ENCODE measurements at regions not wholly inside any gene's neighbourhood (a gene's known extent, or its start where the extent isn't known, plus 50 kb on each side); places are given as distances from the start of the nearest gene placed in this dataset.

DNA sequence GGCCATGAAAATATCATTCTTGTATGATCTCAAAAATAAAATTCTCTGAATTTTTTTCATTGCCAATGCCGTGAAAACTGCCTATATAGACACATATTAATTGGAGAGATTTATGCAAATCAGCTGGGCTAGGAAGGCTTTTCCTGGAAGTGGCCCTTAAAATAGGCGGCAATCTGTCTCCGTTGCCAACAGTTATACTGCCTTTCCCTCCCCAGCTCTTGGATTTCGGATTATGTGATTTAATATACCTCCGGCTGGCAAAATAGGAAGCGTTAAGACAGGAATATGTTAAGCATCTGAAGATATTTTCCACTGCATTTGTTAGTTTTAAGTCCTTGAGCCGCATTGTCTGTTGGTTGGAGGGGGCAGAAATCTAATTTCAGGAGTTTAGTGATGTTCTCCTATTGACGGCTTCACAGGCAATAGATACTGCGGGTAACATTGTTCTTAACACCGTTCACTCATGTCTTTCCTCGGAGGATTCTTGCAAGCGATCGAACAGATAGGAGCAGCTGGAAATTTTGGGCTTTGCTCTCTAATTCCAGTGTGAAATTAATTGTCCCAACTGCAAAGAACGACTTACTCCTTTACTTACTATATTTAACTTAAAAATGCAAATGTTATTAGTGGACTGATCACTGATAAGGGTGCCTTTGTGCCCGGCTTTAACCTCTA is 113.3 kb downstream of the LINC00237 start:
- DNase-seq: no peak

DNA sequence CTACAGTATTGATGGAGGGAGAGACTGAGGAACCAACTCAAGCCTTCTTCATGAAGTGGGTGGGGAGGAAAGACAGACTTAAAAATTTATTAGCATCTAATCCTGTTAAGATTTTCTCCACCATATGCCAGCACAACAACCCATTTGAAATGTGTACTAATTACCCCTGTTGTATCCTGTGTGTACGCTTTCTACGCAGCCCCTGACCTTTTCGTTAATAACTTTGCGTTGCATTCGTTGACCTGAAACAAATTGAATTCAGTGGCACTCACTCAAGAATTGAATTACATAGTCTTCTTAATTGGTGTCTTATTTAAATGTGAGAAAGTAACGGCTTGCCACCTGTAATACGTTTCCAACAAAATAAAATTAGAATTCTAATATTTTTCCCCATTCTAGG is 113.9 kb downstream of the LINC00237 start:
- DNase-seq: no peak

GRCh38 chr20:20989081-20989480 is 117.1 kb downstream of the LINC00237 start:
- DNase-seq: no peak

DNA sequence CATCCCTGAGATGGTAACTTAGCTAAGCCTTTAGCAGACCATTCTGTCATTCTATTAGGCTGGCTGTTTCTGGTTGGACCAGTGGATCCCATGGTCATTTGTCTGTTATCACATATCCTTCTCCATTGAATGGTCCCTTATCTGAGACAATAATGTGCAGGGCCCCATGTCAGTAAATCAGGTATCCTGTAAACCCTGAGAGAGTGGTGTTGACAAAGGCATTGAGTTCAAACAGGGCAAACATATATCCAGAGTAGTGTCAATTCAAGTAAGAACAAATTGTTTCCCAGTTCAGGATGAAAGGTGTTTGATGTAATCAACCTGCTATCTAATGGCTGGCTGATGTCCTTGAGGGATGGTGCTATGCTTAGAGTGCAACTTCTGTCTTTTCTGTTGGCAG is 126.2 kb downstream of the LINC00237 start:
- no peak for DNase-seq

DNA sequence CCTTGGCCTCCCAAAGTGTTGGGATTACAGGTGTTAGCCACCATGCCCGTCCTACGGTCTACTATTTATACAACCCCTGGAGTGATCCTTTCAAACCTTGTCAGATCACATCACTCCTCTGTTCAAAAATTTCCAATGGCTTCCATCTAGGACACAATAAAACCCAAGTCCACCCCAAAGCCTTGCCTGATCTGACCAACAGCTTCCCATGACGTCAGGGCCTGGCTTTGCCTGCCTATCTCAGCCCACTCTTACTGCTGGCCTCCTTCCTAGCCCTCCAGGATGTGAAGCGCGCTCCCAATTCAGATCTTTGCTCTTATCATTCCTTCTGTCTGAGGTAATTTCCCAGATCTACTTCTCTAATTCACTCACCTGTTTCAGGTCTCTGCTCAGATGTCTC is 128.4 kb downstream of the LINC00237 start:
- DNase-seq: no peak

DNA sequence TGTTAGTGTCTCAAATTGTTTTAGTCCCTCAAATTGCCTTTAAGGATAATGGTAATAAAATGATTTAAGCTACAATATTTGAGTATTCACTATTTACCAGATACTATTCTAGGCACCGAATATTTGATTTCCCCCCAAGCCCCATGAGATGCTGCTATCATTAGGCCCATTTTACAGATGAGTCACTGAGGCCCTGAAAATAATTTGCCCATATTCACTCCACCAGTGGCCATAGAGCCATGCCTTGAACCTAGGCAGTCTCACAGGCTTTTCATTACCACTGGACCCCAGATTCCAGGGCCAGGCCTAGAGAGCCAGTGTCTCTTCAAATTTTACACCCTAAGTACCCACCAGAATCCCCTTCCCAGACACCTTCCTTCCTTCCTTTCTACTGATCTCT is 133.7 kb downstream of the LINC00237 start:
- no peak for DNase-seq

GRCh38 chr20:20971810-20972209 is 134.3 kb downstream of the LINC00237 start:
- DNase-seq: no peak

DNA sequence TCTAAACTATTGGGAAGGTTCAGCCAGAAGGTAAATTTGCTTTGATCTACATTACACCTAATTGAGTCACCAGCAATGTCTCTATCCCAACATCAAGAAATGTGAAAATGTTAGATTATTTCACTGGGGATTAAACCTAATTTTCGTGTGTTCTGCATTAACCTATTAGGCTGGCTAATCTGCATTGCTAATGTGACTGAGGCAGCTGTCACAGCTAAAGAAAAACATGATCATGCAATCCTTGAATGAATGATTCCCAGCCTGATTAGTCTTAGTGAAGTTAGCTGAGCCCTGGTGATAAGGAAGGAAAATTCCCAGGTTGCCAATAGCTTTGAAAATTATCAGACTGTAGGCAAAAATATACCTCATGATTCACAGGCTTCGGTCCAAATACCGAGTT is 135.3 kb downstream of the LINC00237 start:
- DNase-seq: no peak

GRCh38 chr20:20969701-20970280 is 136.4 kb downstream of the LINC00237 start:
- DNase-seq: no peak

DNA sequence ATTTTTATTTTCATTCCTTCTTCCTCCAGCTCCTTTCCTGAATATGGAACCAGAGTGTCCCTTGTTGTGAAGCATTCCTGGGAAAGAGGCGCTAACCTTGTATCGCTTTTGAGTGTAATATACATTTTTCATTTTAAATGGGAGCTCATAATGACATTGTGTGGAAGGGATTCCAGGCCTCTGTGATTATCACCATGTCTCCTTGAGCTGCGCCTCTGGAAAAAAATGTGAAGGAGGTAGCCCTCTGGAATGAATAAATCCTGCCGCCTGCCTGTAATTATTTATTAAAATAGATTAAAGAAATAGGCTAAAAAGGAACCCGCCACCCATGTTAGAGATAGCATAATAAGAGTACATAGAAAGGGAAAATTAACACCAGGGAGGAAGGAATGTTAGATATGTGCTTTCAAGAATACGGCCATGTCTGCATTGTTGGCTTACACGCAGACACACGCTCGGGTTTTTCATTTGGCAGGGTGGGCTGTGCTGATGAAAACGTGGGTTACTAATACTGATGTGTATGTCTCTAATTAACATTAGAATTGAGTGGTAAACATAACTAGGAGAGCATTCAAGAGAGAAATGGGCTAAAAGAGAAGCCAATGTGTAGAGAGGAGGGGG is 138.5 kb downstream of the LINC00237 start:
- no peak for DNase-seq

- DNase-seq: no peak
Observed at GRCh38 chr20:20966171-20966570, 140.0 kb downstream of the LINC00237 start.

DNA sequence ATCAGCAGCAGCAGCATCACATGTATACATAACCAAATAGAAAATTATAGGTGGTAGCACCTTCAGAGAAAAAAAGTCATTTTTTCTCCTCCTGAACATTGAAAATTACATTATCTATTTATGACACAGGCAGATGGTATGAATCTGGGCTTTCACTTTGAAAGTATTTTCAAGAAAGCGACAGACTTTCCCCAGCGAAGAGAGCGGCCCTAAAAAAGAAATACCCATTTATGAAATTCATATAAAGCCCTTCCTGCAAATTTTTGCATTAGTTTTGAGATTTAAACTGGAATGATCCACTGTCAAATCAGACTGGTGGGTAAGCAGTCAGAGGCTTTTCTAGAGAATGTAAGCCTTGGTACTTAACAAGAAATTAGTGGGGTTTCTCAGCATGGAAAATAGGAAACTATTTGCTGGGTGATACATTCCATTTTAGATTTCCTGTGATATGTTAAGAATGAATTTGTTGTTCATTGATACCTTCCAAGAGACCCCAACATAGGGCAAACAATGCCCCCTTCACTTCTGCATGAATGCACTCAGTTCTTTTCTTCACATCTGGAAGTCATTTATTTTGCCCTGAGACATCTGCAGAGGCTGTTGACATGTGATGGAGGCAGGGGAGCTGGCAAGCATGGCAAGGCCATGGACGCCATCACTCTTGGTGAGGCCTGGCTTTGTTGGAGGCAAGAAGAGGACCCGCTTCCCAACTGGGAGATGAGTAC is 147.0 kb downstream of the LINC00237 start:
- no peak for DNase-seq

DNA sequence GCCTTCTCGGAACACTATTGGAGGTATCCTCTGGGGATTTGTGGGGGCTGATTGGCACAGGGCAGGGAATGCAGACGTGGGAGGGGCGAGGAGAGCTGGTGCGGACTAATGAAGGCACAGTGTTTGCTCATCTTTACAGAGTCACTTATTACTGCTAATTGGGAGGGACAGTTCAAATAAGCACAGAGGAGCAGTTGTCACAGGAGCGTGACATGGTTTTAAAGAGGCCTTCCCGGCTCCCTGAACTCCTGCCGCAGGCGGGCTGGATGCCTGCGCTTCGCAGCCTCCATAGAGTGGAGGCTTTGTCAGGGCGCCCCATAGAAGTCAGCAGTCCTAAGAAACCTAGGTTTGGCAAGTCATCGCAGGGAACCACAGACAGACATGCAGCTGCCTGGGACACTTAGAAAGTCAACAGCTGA is 149.6 kb downstream of the LINC00237 start:
- DNase-seq: no peak

DNA sequence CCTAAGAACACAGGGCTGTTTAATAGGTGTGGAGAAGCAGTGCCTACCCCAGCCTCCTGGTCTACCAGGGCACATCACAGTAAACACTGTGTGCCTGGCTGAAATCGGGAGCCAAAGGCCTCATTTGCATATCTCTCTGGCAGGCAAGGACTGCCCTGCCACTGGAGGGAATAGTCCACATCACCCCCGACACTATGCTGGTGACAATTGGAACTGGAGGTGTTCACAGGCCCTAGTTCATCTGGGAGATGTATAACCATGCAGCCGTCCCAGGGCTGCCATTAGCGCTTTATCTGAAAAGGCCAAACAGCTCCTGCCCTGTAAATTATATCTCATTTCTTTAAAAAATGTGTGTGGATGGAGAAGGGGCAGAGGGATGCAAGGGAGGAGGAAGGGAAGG is 150.3 kb downstream of the LINC00237 start:
- DNase-seq: no peak

GRCh38 chr20:20953738-20954618 is 152.2 kb downstream of the LINC00237 start:
- DNase-seq: no peak

DNA sequence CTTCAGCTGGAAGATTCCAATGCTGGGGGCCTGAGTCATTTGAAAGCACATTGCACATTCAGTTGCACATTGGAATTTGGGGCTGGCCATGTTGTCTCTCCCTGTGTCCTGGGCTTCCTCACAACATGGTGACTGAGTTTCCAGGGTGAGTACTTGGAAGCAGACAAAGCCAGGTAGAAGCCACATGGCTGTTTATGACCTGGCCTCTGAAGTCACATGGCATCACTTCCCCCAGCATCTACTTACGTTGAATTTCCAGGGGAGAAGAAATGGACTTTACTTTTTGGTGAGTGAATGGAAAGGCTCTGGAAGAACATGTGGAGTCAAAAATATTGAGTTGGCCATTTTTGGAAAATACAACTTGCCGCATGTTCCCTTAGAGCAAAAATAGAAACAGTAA is 155.5 kb downstream of the LINC00237 start:
- no peak for DNase-seq

DNA sequence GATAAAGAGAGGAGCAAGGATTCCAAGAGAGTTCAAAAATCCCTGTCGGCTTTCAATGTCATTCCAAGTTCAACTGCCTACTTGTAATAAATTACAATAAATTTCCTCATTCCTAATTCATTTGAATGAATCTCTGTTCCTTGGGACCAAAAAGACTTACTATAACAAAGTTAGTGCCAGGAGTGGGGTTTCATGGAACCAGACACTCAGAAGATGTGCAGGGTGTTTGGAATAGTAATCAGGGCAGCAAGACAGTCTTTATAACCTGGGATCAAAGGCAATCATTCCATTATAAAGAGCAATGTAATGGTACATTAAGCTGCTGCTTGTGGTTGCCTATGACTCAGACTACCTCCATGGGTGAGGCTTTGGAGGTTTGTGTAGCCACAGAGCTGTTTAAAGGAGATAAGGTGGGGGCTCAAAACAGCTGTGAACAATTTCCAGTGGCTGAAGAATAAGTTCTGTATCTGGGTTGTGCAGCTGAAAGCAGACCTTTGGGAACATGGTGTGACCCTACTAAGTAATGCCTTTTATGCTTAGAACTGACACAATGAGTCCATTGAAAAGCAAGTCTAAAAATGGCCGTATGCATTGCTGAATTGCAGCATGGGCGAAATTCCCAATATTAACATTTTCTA is 159.9 kb downstream of the LINC00237 start:
- DNase-seq: no peak

- DNase-seq: no peak
Observed at GRCh38 chr20:20941468-20941889, 164.7 kb downstream of the LINC00237 start.

GRCh38 chr20:20939006-20939405 is 167.2 kb downstream of the LINC00237 start:
- DNase-seq: no peak

DNA sequence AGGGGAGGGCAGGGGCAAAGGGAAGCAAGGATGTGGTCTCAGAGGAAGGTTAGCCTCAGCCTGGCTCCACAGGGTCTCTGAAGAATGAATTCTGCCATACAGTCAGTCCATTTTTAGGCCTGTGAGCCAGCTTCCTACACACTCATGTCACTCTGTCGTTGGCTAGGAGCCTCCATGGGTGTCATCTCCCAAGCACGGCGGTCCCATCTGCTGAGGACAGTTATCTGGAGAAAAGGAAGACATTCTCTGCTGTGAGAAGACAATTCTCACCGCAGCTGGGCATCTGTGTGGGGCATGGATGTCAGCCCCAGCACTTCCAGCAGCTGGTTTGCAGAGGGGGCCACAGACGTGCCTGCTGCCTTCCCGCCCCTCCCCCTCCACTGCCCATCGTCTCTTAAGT is 167.6 kb downstream of the LINC00237 start:
- no peak for DNase-seq

DNA sequence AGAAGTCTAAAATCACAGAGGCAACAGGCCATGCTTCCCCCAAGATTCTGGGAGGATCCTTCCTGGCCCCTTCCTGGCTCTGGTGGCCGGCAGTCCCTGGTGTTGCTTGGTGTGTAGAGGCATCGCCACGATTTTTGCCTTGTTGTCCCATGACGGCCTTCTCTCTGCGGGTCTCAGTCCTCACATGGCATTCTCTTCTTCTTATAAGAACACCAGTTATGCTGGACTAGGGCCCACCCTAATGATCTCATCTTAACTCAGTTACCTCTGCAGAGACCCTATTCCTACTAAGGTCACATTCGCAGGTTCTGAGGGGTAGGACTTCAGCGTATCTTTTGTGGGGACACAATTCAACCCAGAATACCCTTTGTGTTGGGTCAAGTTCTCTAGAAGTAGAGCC is 168.0 kb downstream of the LINC00237 start:
- no peak for DNase-seq

Data from islet precursor cell (in vitro differentiated cells).